GM23338 (cell line): ENCODE measurements at regions not wholly inside any gene's neighbourhood (a gene's known extent, or its start where the extent isn't known, plus 50 kb on each side); places are given as distances from the start of the nearest gene placed in this dataset.

Experiments
- ATAC-seq: fragments of 200-7000 bp; cut with Tn5 transposase; 3 replicates; pipeline ENCODE4 v1.9.1; 2020
- DNase-seq: peaks from one replicate; pipeline ENCODE4 v3.0.0-alpha.2; 2015; ENCODE audit warnings: low spot score
- H2AFZ ChIP-seq: fragments of 200-600 bp; sonication (generic); 2 replicates; pipeline ENCODE4 v1.8.0; 2016; ENCODE audit warnings: antibody characterized with exemption, mild to moderate bottlenecking, moderate library complexity
- H3F3A ChIP-seq: fragments of 200-600 bp; sonication (generic); replicated peaks from 2 replicates; pipeline ENCODE4 v1.8.0; 2017; ENCODE audit warnings: antibody characterized with exemption, mixed run types, low read depth
- H3K27ac ChIP-seq: fragments of 200-600 bp; sonication (generic); 2 replicates; pipeline ENCODE4 v1.6.1; 2016; ENCODE audit warnings: low read depth
- H3K27me3 ChIP-seq: fragments of 200-600 bp; sonication (generic); 2 replicates; pipeline ENCODE4 v1.8.0; 2016; ENCODE audit warnings: mild to moderate bottlenecking, mixed run types, moderate library complexity; ENCODE audit not compliant: insufficient read depth
- H3K36me3 ChIP-seq: fragments of 200-600 bp; sonication (generic); 2 replicates; pipeline ENCODE4 v1.8.0; 2016; ENCODE audit warnings: mild to moderate bottlenecking; ENCODE audit not compliant: insufficient read depth
- H3K4me1 ChIP-seq: fragments of 200-600 bp; sonication (generic); 2 replicates; pipeline ENCODE4 v1.8.0; 2016; ENCODE audit warnings: mild to moderate bottlenecking, moderate library complexity; ENCODE audit not compliant: insufficient read depth
- H3K4me2 ChIP-seq: fragments of 200-600 bp; sonication (generic); 2 replicates; pipeline ENCODE4 v1.7.1; 2017; ENCODE audit warnings: mixed run types
- H3K4me3 ChIP-seq: fragments of 200-600 bp; sonication (generic); 2 replicates; pipeline ENCODE4 v1.6.1; 2016; ENCODE audit warnings: mixed run types
- H3K79me2 ChIP-seq: fragments of 200-600 bp; sonication (generic); replicated peaks from 2 replicates; pipeline ENCODE4 v1.8.0; 2017; ENCODE audit warnings: mild to moderate bottlenecking; ENCODE audit not compliant: insufficient read depth
- H3K9me2 ChIP-seq: fragments of 200-600 bp; sonication (generic); 2 replicates; pipeline ENCODE4 v1.8.0; 2017; ENCODE audit not compliant: insufficient read depth
- H4K20me1 ChIP-seq: fragments of 200-600 bp; sonication (generic); replicated peaks from 2 replicates; pipeline ENCODE4 v1.8.0; 2017; ENCODE audit warnings: mild to moderate bottlenecking; ENCODE audit not compliant: insufficient read depth
- H3K27ac Mint-ChIP-seq: 2 replicates; pipeline ENCODE4 v1.8.0; 2020; ENCODE audit warnings: inconsistent platforms, mild to moderate bottlenecking, moderate library complexity, mixed read lengths
- H3K27me3 Mint-ChIP-seq: 3 replicates; pipeline ENCODE4 v1.8.0; 2022; ENCODE audit warnings: low read depth, mild to moderate bottlenecking, moderate library complexity, mixed read lengths, inconsistent platforms; ENCODE audit not compliant: insufficient read depth, poor library complexity
- H3K36me3 Mint-ChIP-seq: 3 replicates; pipeline ENCODE4 v1.8.0; 2021; ENCODE audit warnings: low read depth, mild to moderate bottlenecking, inconsistent platforms, moderate library complexity, mixed read lengths
- H3K4me1 Mint-ChIP-seq: 3 replicates; pipeline ENCODE4 v1.8.0; 2020; ENCODE audit warnings: mild to moderate bottlenecking, inconsistent platforms, mixed read lengths
- H3K4me3 Mint-ChIP-seq: 3 replicates; pipeline ENCODE4 v1.8.0; 2021; ENCODE audit warnings: moderate library complexity, mild to moderate bottlenecking, inconsistent platforms, mixed read lengths
- H3K9me3 Mint-ChIP-seq: 3 replicates; pipeline ENCODE4 v1.8.0; 2020; ENCODE audit warnings: moderate library complexity, mild to moderate bottlenecking, inconsistent platforms, mixed read lengths
- CREB1 ChIP-seq: fragments of 250-450 bp; sonication (Bioruptor Pico); IDR thresholded peaks from 2 replicates; pipeline ENCODE4 v1.5.0; 2020; ENCODE audit warnings: low read depth, mild to moderate bottlenecking, moderate library complexity
- EZH2phosphoT487 ChIP-seq: fragments of 200-600 bp; sonication (generic); IDR thresholded peaks from one replicate; pipeline ENCODE4 v1.8.1; 2018; ENCODE audit warnings: antibody characterized with exemption; ENCODE audit not compliant: unreplicated experiment
- JUNB ChIP-seq: IDR thresholded peaks from one replicate; pipeline ENCODE4 v1.6.1; 2016; ENCODE audit warnings: antibody characterized with exemption; ENCODE audit not compliant: unreplicated experiment
- POLR2AphosphoS5 ChIP-seq: IDR thresholded peaks from 2 replicates; pipeline ENCODE4 v1.6.1; 2016; ENCODE audit warnings: antibody characterized with exemption, low read depth
- STAT1 ChIP-seq: IDR thresholded peaks from one replicate; pipeline ENCODE4 v1.6.1; 2016; ENCODE audit warnings: antibody characterized with exemption; ENCODE audit not compliant: unreplicated experiment
- ZNF114 ChIP-seq: fragments of 250-450 bp; sonication (Bioruptor Pico); IDR thresholded peaks from 2 replicates; pipeline ENCODE4 v1.5.0; 2020; ENCODE audit warnings: mild to moderate bottlenecking, moderate library complexity
- ZNF331 ChIP-seq: fragments of 250-450 bp; sonication (Bioruptor Pico); IDR thresholded peaks from 2 replicates; pipeline ENCODE4 v1.5.0; 2020; ENCODE audit warnings: low read depth, mild to moderate bottlenecking, moderate library complexity
- TF ChIP-seq, protein P1 (sequence below): IDR thresholded peaks from 2 replicates; pipeline ENCODE4 v1.6.1; 2016; ENCODE audit warnings: antibody characterized with exemption
- TF ChIP-seq, protein P2 (sequence below): fragments of 250-450 bp; sonication (Bioruptor Pico); IDR thresholded peaks from 2 replicates; pipeline ENCODE4 v1.5.0; 2020; ENCODE audit warnings: mild to moderate bottlenecking, moderate library complexity
- TF ChIP-seq, protein P3 (sequence below): IDR thresholded peaks from one replicate; pipeline ENCODE4 v1.6.1; 2018; ENCODE audit warnings: antibody characterized with exemption; ENCODE audit not compliant: unreplicated experiment
- TF ChIP-seq, protein P4 (sequence below), 2 experiments: fragments of 200-600 bp in 1 of 2; sonication (generic) in 1 of 2; conservative IDR thresholded peaks; 2 replicates each; pipeline versions ENCODE4 v1.5.1 to v1.6.1; 2016 to 2017; ENCODE audit warnings: antibody characterized with exemption in 2 of 2, low read depth in 2 of 2, mild to moderate bottlenecking in 2 of 2, moderate library complexity in 1 of 2

DNA sequence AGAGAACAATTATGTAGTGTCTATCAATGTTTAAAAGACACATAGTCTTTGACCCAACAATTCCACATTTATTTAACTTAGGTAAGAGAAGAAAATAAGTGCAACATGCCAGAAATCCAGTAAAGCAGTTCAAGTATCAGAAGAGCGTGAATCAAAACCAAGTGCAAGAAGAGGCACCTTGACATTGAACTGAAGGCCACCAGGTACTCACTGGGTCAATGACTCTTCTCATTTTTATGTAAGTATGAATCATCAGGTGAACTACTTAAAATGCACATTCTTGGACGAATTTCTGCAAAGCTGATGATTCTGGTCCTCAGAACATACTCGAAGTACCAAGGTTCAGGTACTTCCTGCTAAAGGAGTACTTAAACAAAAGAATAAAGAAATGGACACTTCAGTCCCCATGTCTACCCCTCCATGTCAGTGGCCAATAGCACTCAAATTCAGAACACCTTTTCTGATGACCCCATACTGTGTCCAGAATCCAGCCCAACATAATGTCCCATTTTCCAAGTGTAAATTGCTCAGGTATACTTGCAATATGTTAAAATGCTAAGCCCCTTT lies 481.9 kb downstream of the GJA1 start:
- ATAC-seq, result no peak
- H3K4me2 ChIP-seq, result no peak overlapping the region
- H3K27ac Mint-ChIP-seq, result no peak overlapping the region

More for the DNA sequence above, 481.9 kb downstream of the GJA1 start:
- H3K27me3 ChIP-seq, result no peaks in the 10 kb centered on the region
- Mint-ChIP-seq H3K27me3 (peaks cover 2% of the 10 kb centered on the region), H3K4me1 (peaks cover 9% of the 10 kb centered on the region; the same call in 2 of the 3 replicates), H3K4me3 (no peak overlapping the region), H3K36me3 (no peaks in the 10 kb centered on the region), H3K9me3 (no peaks in the 10 kb centered on the region)
- no peaks in the 10 kb centered on the region for H3K36me3 ChIP-seq
- H3K79me2 ChIP-seq, result no peaks in the 10 kb centered on the region
- no peaks in the 10 kb centered on the region for H3K4me1 ChIP-seq
- 0 out of 2 replicates have a peak, but pooled peaks cover 6% of the 10 kb centered on the region for H3K9me2 ChIP-seq
- no peak for DNase-seq
- no peak overlapping the region for H2AFZ ChIP-seq
- no peaks in the 10 kb centered on the region for H4K20me1 ChIP-seq
- TF ChIP-seq, protein P1, sequence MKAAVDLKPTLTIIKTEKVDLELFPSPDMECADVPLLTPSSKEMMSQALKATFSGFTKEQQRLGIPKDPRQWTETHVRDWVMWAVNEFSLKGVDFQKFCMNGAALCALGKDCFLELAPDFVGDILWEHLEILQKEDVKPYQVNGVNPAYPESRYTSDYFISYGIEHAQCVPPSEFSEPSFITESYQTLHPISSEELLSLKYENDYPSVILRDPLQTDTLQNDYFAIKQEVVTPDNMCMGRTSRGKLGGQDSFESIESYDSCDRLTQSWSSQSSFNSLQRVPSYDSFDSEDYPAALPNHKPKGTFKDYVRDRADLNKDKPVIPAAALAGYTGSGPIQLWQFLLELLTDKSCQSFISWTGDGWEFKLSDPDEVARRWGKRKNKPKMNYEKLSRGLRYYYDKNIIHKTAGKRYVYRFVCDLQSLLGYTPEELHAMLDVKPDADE, result no peak
- no peak for TF ChIP-seq JUNB
- TF ChIP-seq, protein P2, sequence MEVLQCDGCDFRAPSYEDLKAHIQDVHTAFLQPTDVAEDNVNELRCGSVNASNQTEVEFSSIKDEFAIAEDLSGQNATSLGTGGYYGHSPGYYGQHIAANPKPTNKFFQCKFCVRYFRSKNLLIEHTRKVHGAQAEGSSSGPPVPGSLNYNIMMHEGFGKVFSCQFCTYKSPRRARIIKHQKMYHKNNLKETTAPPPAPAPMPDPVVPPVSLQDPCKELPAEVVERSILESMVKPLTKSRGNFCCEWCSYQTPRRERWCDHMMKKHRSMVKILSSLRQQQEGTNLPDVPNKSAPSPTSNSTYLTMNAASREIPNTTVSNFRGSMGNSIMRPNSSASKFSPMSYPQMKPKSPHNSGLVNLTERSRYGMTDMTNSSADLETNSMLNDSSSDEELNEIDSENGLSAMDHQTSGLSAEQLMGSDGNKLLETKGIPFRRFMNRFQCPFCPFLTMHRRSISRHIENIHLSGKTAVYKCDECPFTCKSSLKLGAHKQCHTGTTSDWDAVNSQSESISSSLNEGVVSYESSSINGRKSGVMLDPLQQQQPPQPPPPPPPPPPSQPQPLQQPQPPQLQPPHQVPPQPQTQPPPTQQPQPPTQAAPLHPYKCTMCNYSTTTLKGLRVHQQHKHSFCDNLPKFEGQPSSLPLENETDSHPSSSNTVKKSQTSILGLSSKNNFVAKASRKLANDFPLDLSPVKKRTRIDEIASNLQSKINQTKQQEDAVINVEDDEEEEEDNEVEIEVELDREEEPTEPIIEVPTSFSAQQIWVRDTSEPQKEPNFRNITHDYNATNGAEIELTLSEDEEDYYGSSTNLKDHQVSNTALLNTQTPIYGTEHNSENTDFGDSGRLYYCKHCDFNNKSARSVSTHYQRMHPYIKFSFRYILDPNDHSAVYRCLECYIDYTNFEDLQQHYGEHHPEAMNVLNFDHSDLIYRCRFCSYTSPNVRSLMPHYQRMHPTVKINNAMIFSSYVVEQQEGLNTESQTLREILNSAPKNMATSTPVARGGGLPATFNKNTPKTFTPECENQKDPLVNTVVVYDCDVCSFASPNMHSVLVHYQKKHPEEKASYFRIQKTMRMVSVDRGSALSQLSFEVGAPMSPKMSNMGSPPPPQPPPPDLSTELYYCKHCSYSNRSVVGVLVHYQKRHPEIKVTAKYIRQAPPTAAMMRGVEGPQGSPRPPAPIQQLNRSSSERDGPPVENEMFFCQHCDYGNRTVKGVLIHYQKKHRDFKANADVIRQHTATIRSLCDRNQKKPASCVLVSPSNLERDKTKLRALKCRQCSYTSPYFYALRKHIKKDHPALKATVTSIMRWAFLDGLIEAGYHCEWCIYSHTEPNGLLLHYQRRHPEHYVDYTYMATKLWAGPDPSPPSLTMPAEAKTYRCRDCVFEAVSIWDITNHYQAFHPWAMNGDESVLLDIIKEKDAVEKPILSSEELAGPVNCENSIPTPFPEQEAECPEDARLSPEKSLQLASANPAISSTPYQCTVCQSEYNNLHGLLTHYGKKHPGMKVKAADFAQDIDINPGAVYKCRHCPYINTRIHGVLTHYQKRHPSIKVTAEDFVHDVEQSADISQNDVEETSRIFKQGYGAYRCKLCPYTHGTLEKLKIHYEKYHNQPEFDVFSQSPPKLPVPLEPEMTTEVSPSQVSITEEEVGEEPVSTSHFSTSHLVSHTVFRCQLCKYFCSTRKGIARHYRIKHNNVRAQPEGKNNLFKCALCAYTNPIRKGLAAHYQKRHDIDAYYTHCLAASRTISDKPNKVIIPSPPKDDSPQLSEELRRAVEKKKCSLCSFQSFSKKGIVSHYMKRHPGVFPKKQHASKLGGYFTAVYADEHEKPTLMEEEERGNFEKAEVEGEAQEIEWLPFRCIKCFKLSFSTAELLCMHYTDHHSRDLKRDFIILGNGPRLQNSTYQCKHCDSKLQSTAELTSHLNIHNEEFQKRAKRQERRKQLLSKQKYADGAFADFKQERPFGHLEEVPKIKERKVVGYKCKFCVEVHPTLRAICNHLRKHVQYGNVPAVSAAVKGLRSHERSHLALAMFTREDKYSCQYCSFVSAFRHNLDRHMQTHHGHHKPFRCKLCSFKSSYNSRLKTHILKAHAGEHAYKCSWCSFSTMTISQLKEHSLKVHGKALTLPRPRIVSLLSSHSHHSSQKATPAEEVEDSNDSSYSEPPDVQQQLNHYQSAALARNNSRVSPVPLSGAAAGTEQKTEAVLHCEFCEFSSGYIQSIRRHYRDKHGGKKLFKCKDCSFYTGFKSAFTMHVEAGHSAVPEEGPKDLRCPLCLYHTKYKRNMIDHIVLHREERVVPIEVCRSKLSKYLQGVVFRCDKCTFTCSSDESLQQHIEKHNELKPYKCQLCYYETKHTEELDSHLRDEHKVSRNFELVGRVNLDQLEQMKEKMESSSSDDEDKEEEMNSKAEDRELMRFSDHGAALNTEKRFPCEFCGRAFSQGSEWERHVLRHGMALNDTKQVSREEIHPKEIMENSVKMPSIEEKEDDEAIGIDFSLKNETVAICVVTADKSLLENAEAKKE (CRISPR knock-in tag), result no peak
- TF ChIP-seq EZH2phosphoT487, result no peak
- TF ChIP-seq ZNF114 (CRISPR knock-in tag), result no peak
- TF ChIP-seq CREB1 (CRISPR knock-in tag), result no peak
- TF ChIP-seq, protein P3, sequence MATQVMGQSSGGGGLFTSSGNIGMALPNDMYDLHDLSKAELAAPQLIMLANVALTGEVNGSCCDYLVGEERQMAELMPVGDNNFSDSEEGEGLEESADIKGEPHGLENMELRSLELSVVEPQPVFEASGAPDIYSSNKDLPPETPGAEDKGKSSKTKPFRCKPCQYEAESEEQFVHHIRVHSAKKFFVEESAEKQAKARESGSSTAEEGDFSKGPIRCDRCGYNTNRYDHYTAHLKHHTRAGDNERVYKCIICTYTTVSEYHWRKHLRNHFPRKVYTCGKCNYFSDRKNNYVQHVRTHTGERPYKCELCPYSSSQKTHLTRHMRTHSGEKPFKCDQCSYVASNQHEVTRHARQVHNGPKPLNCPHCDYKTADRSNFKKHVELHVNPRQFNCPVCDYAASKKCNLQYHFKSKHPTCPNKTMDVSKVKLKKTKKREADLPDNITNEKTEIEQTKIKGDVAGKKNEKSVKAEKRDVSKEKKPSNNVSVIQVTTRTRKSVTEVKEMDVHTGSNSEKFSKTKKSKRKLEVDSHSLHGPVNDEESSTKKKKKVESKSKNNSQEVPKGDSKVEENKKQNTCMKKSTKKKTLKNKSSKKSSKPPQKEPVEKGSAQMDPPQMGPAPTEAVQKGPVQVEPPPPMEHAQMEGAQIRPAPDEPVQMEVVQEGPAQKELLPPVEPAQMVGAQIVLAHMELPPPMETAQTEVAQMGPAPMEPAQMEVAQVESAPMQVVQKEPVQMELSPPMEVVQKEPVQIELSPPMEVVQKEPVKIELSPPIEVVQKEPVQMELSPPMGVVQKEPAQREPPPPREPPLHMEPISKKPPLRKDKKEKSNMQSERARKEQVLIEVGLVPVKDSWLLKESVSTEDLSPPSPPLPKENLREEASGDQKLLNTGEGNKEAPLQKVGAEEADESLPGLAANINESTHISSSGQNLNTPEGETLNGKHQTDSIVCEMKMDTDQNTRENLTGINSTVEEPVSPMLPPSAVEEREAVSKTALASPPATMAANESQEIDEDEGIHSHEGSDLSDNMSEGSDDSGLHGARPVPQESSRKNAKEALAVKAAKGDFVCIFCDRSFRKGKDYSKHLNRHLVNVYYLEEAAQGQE, result no peak
- TF ChIP-seq POLR2AphosphoS5, result no peak
- TF ChIP-seq, protein P4, sequence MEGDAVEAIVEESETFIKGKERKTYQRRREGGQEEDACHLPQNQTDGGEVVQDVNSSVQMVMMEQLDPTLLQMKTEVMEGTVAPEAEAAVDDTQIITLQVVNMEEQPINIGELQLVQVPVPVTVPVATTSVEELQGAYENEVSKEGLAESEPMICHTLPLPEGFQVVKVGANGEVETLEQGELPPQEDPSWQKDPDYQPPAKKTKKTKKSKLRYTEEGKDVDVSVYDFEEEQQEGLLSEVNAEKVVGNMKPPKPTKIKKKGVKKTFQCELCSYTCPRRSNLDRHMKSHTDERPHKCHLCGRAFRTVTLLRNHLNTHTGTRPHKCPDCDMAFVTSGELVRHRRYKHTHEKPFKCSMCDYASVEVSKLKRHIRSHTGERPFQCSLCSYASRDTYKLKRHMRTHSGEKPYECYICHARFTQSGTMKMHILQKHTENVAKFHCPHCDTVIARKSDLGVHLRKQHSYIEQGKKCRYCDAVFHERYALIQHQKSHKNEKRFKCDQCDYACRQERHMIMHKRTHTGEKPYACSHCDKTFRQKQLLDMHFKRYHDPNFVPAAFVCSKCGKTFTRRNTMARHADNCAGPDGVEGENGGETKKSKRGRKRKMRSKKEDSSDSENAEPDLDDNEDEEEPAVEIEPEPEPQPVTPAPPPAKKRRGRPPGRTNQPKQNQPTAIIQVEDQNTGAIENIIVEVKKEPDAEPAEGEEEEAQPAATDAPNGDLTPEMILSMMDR (conservative IDR thresholded peaks at IDR 0.05; ENCODE audit: low read depth in 2 of 2), result no peak
- TF ChIP-seq STAT1, result no peak
- no peak for TF ChIP-seq ZNF331 (CRISPR knock-in tag)
- H3F3A ChIP-seq, result no peaks in the 10 kb centered on the region
- no peak overlapping the region for H3K4me3 ChIP-seq
- H3K27ac ChIP-seq, result no peak overlapping the region
